Colonic mucosa (tissue), 4 donors: ENCODE measurements at regions not wholly inside any gene's neighbourhood (a gene's known extent, or its start where the extent isn't known, plus 50 kb on each side); places are given as distances from the start of the nearest gene placed in this dataset.
"Not testable (repeated sequence)": the region's sequence is repeated elsewhere in the genome, so short reads cannot be mapped to it uniquely, and the experiment has no call there.

Source experiments
- DNase-seq: peaks from one replicate; pipeline ENCODE4 v3.0.0-alpha.2; 2020
- H3K27ac ChIP-seq: fragments of 200-600 bp; one replicate; pipeline ENCODE4 v1.8.0; 2021
- H3K27me3 ChIP-seq: fragments of 200-600 bp; one replicate; pipeline ENCODE4 v1.8.0; 2021
- H3K36me3 ChIP-seq: fragments of 200-600 bp; one replicate; pipeline ENCODE4 v1.8.0; 2021
- H3K4me1 ChIP-seq: fragments of 200-600 bp; one replicate; pipeline ENCODE4 v1.8.0; 2021; ENCODE audit warnings: mild to moderate bottlenecking
- H3K4me3 ChIP-seq: fragments of 200-600 bp; one replicate; pipeline ENCODE4 v1.8.0; 2021
- H3K9ac ChIP-seq, 2 donors: one replicate each; pipeline ENCODE4 v1.7.0; 2013; ENCODE audit warnings: control low read depth in 2 of 2, low read depth in 2 of 2, low read length in 2 of 2
- H3K9me3 ChIP-seq: fragments of 200-600 bp; one replicate; pipeline ENCODE4 v1.8.0; 2021
- intact Hi-C: fragments of 100-400 bp; cut with DNase I; formaldehyde crosslinking; loops from one replicate; pipeline ENCODE4 v1.14.1; 2022
- TF ChIP-seq, protein P1 (sequence below): fragments of 200-600 bp; IDR thresholded peaks from one replicate; pipeline ENCODE4 v1.8.0; 2022; ENCODE audit warnings: antibody characterized with exemption, mild to moderate bottlenecking
- donor health status: healthy.
- donor health status: DM: no; HTN: no; CAD: no.
- donor health status: DM: no; HTN: no; CAD: no.

DNA sequence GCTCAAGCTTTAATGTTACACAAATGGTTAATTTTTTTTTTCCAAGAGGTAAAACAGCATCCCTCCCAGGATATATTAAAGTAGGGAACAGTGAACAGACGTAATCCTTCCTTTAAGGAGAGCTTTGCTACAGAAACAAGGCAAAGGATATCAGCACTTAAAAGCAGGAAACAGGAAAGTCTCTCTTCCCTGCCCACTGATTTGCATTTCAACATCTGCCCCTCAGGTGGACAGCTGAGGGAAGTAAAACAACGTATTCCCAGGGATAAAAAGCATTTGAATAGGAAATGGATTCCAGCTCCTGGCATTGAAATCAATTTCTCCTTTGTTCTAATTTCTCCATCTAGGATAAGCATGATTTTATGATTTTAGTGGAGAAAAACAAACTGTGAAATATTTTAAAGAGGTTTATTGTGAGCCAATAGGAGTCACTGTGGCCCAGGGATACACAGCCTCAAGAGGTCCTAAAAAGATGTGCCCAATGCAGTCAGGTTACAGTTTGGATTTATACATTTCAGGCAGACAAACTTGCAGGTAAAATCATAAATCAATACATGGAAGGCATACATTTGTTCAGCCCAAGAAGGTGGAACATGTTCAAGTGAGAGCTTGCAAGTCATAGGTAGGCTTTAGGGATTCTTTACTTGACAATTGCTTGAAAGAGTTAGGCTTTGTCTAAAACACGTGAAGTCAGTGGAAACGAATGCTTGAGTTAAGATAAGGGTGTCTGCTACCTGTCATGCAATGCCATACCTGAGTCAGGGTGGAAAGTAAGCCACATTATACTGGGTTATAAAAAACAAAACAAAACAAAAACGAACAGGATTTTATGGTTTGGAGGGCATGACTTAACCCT is 286.2 kb upstream of the VWC2 start:
- Histone ChIP-seq H3K4me3 (no peak overlapping the region), H3K27ac (no peak overlapping the region), H3K9ac (no peak overlapping the region), H3K36me3 (no peaks in the 10 kb centered on the region), H3K4me1 (no peaks in the 10 kb centered on the region), H3K27me3 (no peaks in the 10 kb centered on the region), H3K9me3 (no peaks in the 10 kb centered on the region)
- DNase-seq: no peak
- intact Hi-C loops: no loop called here
- TF ChIP-seq, protein P1, sequence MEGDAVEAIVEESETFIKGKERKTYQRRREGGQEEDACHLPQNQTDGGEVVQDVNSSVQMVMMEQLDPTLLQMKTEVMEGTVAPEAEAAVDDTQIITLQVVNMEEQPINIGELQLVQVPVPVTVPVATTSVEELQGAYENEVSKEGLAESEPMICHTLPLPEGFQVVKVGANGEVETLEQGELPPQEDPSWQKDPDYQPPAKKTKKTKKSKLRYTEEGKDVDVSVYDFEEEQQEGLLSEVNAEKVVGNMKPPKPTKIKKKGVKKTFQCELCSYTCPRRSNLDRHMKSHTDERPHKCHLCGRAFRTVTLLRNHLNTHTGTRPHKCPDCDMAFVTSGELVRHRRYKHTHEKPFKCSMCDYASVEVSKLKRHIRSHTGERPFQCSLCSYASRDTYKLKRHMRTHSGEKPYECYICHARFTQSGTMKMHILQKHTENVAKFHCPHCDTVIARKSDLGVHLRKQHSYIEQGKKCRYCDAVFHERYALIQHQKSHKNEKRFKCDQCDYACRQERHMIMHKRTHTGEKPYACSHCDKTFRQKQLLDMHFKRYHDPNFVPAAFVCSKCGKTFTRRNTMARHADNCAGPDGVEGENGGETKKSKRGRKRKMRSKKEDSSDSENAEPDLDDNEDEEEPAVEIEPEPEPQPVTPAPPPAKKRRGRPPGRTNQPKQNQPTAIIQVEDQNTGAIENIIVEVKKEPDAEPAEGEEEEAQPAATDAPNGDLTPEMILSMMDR: no peak

DNA sequence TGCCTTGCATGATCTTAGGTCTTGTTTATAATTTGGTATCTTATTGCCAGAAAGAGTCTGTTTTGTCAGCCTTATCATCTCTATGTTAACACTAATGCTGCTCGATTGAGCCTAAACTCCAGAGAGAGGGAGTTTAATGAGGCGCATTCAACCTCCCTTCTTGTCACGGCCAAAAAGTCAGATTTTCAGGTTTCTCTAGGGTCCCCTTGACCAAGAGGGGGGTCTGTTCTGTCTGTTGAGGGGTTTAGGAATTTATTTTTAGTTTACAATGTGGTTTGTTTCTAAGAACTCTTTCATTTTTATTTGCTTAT is 285.7 kb upstream of the VWC2 start:
- H3K9ac ChIP-seq: no peak overlapping the region
- TF ChIP-seq, protein P1: no peak
- no peak overlapping the region for H3K27ac ChIP-seq
- no peak overlapping the region for H3K4me3 ChIP-seq
- no peaks in the 10 kb centered on the region for H3K9me3 ChIP-seq
- no peaks in the 10 kb centered on the region for H3K4me1 ChIP-seq
- no peaks in the 10 kb centered on the region for H3K27me3 ChIP-seq
- DNase-seq: no peak
- intact Hi-C loops: no loop called here
- no peaks in the 10 kb centered on the region for H3K36me3 ChIP-seq

DNA sequence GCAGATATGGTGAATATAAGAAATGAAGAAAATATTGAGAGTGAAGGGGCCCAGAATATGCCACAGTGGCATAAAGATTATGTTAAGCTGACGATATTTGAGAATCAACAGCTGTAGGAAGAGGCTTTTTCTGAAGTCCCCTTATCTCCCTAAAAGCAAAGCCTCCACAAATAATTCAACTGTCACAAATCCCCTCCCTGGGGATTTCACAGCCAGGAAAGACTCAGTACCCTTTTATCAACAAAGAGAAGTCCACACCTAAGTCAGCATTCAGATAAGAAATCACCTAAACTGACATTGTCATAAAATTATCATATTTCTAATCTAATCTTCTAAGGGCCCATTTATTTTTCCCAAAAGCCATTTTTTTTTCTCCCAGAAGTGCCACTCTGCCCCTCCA is 284.9 kb upstream of the VWC2 start:
- Histone ChIP-seq H3K36me3 (no peaks in the 10 kb centered on the region), H3K9me3 (no peaks in the 10 kb centered on the region), H3K4me1 (no peaks in the 10 kb centered on the region), H3K27ac (no peak overlapping the region), H3K4me3 (no peak overlapping the region), H3K9ac (no peak overlapping the region), H3K27me3 (no peaks in the 10 kb centered on the region)
- intact Hi-C loops: no loop called here
- DNase-seq: no peak
- TF ChIP-seq, protein P1: no peak

DNA sequence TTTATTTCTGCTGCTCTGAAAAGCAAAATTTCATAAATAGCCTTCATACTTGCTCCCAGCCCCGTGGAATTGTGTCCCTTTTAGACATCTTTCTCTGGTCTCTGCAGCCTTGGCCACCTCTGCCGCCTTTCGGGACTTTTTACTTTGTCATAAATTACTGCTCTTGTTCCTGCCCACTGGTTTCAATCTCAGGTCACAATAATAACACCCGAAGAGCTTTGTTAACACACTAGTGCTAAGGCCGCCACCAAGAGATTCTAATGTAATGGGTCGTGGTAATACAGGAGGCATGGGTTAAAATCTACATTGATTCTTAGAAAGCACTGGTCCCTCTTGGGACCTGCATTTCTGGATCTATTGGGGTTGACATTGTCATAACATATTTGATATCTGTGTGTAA is 276.0 kb upstream of the VWC2 start:
- Histone ChIP-seq H3K4me1 (no peaks in the 10 kb centered on the region), H3K9ac (no peak overlapping the region), H3K27ac (no peak overlapping the region), H3K27me3 (no peaks in the 10 kb centered on the region), H3K4me3 (no peak overlapping the region), H3K36me3 (no peaks in the 10 kb centered on the region), H3K9me3 (no peaks in the 10 kb centered on the region)
- intact Hi-C loops: no loop called here
- no peak for DNase-seq
- TF ChIP-seq, protein P1: no peak

DNA sequence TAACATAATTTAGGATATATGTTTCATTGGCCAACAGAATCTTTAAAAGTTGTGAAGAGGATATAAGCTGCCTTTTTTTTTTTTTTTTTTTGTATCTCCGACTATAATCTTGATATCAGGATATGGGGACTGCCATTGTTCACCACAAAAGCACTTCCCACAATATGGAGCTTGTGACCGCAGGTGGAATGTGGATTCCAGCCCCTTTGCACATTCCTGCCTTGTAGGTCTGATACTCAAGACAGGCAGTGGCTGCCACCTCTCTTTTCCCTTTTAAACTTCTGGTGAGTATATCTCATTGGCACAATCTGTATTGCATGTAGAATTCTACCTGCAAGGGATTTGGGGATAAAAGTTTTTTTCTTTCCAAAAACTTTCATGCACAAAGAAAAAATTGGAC is 272.7 kb upstream of the VWC2 start:
- Histone ChIP-seq H3K27me3 (no peaks in the 10 kb centered on the region), H3K4me1 (no peaks in the 10 kb centered on the region), H3K27ac (no peak overlapping the region), H3K36me3 (no peaks in the 10 kb centered on the region), H3K9me3 (no peaks in the 10 kb centered on the region), H3K9ac (no peak overlapping the region), H3K4me3 (no peak overlapping the region)
- DNase-seq: no peak
- intact Hi-C loops: no loop called here
- TF ChIP-seq, protein P1: no peak

DNA sequence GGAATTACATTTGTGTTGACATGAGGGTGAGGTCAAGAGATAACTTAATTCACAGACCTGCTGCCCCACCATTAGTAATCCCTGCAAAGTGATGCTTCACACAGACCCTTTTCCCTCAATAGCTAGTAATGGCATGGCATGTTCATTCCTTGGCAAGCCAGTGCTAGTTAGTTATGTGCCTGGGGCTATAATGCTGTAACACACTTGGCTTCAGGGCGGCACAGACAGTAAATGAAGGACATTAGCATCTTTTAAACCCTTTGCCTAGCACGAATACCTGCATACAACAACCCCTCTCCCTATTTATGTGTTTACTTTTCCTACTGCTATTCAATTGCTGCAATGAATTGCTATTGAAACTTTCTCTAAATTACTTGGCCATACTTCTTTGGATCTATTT is 266.2 kb upstream of the VWC2 start:
- H3K36me3 ChIP-seq, H3K9me3 ChIP-seq, H3K9ac ChIP-seq, H3K27ac ChIP-seq, H3K27me3 ChIP-seq, DNase-seq, H3K4me3 ChIP-seq, H3K4me1 ChIP-seq, intact Hi-C loops: not testable (repeated sequence)
